ENCODE measurements at regions not wholly inside any gene's neighbourhood (a gene's known extent, or its start where the extent isn't known, plus 50 kb on each side); places are given as distances from the start of the nearest gene placed in this dataset.
"Not testable (repeated sequence)": the region's sequence is repeated elsewhere in the genome, so short reads cannot be mapped to it uniquely, and the experiment has no call there.

DNA sequence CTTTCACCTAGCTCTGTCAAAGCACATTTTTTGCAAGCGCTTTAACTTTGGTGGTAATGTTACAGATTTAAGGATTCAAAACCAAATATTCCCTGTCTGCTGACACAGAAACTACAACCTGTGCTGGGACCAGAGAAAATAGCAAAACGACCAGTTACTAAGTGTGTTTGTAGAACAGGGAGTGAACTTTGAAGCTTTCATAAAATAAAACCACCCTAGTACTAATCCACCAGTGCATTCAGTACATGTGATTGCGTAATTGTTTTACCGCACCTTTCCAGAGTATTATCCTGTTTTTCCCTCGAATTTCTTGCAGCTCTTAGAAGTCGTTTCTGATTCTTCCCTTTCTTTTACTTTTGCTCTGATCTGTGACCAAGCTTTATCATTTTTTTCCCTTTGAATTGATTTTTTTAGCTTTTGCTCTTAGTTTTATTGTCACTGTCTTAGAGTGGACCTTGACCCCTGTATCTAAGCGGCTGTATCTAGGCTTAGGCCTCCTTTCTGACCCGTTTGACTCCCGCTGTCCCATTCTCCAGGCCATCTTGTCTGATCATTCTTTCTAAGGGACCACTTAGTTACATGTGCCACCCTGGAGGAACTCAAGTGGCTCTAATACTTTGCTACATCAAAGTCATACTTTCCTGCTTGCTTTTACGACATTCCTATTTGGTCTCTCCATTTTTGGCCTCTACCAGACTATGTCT lies 429.4 kb downstream of the PCNX1 start:
- DNase-seq = no peak

DNA sequence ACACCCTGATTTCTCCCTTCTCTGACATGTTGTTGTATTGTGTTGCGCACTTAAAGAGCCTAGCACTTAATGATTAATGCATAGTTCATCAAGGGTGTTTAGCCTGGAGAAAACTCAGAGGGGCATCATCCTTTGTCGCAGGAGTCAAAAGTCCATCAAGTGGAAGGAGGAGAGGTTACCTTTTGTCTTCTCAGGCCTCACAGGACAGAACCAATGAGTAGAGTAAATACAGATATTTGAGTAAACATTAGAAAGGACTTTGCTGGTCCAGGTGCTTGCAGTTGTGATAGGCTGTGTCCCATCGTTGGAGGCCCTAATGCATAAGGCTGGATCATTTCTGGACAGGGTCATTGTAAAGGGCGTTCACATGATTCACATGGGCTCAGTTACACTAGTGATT lies 430.9 kb downstream of the PCNX1 start:
- no peak for DNase-seq

DNA sequence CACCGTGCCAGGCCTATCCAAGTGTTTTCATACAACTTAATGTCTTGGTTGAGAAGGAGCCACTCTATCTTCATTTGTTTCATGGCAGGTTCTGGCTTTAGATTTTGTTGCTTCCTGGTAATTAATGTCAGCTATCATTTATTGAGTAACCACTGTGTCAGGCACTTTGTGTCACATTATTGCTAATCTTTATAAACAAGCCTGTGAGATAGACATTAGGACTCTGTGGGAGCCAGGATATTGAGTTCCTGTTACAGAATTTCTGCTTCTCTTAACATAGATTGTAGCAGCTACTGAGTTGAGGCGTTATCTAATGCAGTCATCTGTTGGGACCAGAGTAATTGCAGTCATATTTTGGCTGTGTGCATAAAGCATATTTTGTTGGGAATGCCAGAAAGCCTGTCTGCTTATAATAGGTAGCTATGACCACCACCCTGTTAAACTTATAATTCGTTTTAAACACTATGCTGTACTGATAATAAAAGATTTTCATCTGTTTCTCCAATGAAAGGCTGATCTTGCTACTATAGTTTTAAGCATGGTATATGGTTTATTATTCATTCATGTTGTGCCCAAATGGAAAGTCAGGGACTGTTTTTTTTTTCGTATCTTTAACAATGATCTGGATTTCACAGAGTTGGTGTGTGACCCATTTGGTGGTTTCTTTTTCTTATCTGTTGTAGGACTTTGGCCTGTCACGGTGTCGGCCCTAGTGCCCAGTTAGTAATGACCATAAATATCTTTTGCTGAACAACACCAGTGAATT lies 432.6 kb downstream of the PCNX1 start:
- DNase-seq = no peak

DNA sequence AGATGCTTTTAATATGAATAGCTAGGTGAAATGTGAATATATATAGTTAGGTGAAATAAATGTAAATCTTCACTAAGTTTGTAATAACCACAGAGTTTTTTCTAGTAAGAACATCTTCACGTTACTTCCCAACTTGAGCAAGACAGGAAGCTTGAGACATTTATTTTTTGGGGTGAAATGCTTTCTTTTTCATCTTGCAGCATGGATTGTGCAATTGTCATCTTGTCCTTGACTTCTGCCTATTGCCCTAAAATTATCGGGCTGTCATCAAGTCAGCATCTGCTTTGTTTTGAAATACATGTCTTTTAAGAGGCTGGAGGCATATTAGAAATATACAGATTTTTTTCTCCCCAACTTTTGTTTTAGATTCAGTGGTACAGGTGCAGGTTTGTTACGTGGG lies 433.9 kb downstream of the PCNX1 start:
- DNase-seq = no peak

DNA sequence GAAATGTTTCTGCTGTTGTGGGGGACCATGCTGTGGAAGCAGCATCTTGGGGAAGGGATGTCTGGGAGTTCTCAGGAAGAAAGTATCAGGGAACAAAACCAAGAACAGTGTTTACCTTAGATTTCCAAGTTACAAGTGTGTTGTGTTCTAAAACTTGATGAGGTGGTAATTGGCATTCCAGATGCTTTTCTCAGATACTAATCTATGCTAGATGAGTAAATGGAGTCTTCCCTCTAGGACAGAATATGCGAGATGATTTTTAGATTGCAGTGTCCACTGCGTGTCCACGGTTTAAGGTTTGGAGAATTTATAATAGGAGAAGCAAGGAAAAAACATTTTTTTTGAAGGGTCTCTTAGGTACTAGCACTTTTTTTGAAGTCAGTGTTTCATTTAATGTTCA lies 436.5 kb downstream of the PCNX1 start:
- no peak for DNase-seq

DNA sequence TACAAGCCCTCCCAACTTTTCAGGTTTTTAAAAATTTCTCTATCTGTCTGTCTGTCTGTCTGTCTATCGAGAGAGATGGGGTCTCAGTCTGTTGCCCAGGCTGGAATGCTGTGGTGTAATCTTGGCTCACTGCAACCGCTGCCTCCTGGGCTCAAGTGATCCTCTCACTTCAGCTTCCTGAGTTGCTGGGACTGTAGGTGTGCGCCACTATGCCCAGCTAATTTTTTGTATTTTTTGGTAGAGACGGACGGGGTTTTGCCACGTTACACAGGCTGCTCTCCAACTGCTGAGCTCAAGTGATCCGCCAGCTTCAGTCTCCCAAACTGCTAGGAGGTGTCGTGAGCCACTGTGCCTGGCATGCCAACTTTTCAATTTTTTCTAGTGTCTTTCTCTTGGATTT lies 437.2 kb downstream of the PCNX1 start:
- no peak for DNase-seq

DNA sequence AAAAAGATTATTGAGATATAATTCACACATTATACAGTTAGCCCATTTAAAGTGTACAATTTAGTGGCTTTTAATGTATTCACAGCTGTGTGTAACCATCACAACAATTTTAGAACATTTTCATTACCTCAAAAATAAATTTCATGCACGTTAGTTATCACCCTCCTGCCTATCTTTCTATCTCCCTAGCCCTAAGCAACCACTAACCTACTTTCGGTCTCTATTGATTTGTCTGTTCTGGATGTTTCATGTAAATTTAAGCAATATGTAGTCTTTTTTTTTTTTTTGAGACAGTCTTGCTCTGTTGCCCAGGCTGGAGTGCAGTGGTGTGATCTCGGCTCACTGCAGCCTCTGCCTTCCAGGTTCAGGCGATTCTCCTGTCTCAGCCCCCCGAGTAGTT lies 439.4 kb downstream of the PCNX1 start:
- no peak for DNase-seq

DNA sequence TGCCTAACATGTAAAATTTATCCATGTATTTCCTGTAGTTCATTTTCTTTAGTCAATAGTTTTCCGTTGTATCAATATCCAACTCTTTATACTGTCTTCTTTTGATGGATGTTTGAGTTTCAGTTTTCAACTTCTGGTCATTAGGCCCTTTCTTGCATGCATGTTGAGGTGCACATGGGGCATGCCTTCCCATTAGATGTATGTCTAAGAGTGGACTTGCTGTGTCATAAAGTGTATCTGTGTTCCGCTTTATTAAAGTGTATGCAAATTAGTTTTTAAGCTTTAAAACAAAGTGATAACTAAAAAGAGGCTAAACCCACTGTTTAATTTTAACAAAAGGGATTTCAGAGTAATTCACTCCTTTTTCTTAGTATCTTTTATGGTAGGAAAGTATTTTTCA lies 441.1 kb downstream of the PCNX1 start:
- no peak for DNase-seq

DNA sequence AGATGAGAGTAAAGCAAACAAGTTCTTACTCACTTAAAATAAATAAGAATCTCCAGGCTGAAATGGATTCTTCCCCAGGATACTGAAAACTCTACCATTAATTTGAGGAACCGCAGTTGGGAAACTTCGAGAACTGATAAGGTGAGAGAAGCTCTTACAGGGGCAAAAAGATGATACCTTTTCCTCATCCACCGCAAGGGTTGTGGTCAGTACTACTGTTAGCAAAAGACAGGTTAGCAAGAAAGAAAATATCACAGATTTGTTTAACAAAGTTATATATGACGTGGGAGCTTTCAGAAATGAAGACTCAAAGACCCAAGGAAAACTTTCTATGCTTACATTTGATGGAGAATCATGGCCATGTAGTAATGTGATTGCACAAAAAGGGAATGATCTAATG lies 441.6 kb downstream of the PCNX1 start:
- DNase-seq = no peak

DNA sequence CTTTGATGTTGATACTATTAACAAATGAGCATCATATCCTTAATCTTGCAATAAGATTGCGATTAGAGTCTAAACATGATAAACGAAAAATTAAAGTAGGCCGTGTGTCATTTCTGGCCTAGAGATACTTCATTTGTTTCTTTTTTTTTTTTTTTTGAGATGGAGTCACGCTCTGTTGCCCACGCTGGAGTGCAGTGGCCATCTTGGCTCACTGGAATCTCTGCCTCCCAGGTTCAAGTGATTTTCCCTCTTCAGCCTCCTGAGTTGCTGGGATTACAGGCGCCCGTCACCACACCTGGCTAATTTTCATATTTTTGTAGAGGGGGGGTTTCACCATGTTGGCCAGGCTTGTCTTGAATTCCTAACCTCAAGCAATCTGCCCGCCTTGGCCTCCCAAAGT lies 446.9 kb downstream of the PCNX1 start:
- DNase-seq = no peak

DNA sequence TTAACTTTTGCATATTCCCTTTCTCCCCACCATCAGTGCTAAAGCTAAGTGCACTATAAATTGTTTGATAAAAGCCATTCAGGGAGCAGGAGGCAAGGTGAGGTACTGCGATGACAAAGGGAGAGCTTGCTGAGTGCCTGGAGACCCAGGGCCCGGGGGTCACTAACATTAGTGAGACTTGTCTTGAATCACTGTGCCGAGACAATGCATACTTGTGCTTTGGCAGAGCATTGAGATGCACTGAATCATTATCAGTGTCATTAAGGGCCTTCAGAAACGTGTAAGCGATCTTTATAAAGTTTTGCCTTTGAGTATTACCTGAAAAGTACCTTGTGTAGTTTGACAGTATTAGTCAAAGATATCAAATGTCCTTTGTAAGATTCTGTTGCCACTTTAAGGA lies 447.5 kb downstream of the PCNX1 start:
- no peak for DNase-seq

DNA sequence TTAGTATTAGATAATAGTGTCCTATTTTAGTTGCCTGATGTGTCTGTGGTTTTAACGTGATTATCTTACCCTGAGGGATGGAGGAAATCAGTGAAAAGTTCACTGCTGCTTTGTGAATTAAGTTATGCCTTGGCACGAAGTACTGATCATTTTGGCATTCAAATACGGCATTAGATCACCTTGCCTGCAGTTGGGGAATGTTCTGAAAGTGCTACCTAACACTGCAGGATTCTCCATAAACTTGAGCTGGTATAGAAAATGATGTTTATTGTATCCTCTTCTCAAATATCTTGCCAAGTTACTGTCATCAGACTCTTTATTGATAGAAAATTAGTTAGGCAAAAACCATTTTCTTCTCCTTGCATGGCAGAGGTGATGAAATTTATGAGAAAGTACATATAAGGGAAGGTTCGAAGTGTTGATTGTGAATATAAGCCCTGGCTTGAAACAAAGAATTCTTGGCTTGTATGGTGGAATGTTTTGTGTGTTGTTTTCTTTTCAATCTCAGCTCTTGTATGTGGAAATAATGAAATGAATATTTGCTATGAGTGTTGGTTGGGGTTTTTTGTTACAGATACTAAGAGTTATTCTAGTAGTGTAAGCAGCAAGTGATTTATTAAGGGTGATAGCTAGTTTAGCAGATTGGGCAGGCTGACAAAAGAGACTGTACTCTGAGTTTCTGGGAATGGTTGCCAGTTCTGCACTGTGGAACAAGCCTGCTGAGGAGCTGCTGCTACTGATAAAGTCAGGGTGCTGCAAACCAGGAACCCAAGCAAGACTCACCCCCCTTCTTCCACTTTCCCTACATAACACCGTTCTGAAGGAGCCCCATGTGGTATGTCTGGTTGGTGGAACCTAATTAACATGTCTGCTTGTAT lies 448.3 kb downstream of the PCNX1 start:
- no peak for DNase-seq

DNA sequence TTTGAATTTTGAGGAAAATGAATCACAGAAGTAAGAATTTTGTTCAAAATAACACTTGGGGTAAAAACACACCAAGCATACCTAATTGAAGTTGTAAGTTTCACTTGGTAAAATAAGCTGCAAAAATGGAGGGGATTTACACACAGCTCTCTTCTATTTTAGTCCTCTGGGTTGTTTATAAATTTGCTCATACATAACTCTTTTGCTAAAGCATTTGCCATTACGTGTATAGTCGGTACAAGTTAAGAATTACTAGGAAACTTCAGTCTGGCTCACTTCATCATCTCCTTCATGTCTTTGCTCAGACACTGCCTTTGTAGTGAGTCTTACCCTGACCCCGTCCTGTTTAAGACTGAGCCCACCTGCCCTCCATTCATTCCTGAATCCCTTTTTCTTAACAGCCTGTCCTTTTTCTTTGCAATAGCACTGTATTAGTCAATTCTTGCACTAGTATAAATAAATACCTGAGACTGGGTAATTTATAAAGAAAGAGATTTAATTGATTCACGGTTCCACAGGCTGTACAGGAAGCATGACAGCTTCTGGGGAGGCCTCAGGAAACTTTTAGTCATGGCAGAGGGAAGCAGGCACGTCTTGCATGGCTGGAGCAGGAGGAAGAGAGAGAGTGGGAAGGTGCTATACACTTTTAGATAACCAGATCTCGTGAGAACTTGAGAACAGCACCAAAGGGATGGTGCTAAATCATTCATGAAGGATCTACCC lies 451.1 kb downstream of the PCNX1 start:
- DNase-seq = no peak

DNA sequence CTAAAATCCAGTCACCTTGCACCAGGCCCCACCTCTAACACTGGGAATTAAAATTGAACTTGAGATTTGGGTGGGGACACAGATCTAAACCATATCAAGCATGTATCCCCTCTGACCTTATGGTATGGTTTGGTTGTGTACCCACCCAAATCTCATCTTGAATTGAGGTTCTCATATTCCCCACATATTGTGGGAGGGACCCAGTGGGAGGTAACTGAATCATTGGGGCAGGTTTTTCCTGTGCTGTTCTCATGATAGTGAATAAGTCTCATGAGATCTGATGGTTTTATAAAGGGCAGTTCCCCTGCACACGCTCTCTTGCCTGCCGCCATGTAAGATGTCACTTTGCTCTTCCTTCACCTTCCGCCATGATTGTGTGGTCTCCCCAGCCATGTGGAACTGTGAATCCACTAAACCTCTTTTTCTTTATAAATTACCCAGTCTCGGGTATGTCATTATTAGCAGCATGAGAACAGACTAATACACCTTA lies 451.7 kb downstream of the PCNX1 start:
- not testable (repeated sequence) for DNase-seq

DNA sequence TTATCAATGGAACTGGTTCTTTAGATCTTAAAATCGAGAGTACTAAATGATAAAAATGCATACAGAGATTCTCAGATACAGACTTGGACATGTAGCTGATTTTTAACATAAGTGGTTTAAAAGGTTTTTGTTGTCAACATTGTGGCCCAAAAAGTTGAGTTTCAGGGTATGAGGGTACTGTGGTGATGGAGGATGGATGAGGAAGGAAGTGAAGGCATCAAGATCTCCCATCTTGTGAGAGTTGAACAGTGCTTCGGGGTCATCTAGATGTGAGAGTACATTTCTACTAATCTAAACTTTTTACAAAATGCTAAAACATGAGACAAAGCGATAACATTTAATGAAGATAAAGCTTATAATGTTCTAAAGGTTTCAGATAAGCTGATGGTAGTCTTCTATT lies 452.6 kb downstream of the PCNX1 start:
- DNase-seq = no peak

DNA sequence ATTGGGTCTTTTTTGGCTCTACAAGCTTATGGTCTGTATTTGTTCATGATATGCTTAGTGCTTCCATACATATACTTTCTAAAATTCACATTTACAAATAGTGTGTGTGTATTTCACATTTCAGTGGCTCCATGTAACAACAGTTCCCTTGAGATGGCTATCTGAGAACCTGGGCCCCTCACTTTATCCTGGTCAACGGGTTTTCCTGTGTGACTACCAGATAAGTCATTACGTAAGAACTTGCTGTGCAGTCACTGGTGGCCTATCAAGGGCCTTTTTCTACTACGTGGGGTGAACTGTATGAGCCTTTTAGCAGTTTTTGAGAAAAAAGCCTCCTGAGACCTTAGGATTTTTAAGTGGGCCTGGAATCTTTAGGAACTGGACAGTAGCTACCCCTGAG lies 454.1 kb downstream of the PCNX1 start:
- no peak for DNase-seq

DNA sequence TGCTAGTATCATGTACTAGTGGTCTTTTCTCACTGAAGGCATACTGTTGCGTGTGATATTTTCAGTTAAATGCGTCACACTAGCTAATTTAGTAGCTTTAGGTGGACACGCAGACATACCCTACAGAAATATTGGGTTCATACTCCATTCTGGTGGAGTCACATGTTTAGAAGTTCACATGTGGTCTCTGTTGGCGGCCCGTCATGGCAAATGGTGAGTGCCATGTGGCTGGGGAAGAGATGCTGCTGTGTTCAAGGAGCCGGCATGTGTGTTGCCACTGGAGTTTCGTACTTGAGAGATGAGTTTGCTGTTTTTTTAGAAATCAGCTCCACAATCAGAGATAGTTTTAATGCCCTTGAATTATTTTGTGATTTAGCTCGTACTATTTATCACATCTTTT lies 454.6 kb downstream of the PCNX1 start:
- DNase-seq = no peak

DNA sequence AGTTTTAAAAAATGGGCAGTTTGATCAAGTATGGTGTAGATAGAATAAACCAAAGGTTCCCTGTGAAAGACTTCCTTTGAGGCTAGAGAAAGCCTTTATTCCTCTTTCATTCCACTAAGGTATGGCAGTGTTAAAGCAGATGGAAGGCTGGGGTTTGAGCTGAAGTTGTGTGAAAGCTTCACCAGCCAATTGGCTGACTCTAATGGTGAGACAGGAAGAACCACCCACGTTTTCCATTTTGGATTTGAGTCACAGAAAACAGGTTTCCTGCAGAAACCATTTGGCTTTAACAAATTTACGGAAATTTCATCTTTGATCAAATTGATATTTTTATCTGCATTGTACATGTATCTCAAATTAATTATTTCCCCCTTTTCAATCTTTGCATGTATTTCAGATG lies 455.0 kb downstream of the PCNX1 start:
- DNase-seq = no peak

DNA sequence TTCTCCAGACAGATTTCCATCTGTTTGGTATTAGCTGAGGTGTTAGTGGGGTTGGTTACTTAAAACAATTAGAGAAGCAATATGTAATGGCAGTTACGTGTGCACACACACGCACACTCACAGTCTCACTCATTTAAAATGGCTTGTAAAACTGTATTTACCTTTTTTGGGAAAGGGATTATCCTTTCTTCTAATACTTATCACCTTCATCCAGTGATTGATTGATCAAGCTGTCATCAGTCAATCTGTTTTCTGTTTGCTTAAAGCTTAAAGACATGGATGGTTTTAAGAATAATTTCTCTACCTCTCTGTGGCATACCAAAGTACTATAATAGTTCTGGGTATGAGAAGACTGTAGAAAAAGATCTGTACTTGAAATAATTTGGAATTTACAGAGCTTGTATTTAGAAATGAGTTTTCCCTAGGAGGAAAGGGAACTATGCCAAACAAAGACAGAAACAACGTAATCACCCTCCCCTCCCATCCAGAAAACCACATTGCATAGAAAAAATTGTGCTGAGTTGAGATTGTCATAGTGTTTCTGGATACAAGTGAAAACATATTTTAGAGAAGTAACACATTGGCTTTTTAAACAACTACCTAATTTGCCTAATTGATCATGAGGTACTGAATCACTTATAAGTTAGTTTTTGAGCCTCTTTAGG lies 455.8 kb downstream of the PCNX1 start:
- no peak for DNase-seq

DNA sequence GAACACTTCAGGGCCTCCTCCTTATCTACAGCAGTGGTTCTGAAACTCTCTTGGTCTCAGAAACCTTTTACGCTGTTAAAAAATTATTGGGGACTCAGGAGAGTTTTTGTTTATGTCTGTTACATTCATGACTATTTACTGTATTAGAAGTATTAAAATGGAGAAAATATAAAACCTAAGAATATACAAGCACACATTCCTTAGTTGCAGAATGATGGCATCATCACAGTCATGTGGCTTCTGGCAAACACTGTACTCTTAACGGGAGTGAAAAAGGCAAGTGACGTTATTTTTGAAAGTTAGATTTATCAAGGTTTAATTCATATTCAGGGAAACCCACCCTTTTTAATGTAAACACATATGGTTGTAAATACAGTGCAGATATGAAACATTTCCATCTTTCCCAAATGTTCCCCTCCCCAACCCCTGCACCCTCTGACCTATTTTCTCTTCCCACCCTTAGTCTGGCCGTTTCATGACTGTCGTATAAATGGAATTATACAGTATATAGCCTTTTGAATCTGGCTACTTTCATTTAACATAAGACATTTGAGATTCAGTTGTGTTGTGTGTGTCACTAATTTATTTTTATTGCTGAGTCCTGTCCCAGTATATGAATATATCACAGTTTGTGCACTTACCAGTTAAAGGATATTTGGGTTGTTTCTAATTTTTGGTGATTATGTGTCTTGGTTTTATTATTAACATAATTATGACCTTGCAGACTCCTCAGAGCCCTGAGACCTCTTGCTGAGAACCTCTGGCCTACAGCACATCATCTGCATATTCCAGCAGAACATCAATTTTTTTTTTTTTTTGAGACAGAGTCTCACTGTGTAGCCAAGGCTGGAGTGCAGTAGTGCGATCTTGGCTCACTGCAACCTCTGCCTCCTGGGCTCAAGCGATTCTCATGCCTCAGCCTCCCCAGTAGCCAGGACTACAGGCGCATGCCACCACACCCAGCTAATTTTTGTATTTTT lies 457.0 kb downstream of the PCNX1 start:
- DNase-seq = no peak

DNA sequence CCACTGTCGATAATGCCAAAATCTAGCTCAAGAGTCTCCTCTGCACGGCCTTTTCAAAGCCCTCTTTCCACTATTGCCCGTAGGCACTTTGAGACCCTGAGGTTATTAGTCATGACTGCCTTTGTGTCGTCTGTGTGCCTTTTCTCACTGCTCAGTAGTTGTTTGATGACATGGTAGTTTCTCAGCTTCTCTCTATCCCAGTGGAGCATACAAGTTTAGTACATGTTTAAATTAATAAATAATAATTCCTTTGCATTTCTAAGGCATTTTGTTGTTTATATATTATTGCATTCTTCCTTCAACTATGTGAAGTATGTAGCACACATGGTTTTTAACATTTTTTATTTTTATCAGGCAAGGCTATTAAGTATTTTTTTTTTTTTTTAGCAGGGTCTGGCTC lies 458.1 kb downstream of the PCNX1 start:
- no peak for DNase-seq
